SK-N-SH treated with all-trans-retinoic acid at 6 μM for 48 hours (cell line): ENCODE measurements at regions not wholly inside any gene's neighbourhood (a gene's known extent, or its start where the extent isn't known, plus 50 kb on each side); places are given as distances from the start of the nearest gene placed in this dataset.

Experiments
- ARNTL ChIP-seq: fragments of 450-650 bp; formaldehyde crosslinking; IDR thresholded peaks from 2 replicates; pipeline ENCODE4 v1.5.0; 2020; ENCODE audit warnings: low read depth, mild to moderate bottlenecking, moderate library complexity, borderline replicate concordance
- CSRNP3 ChIP-seq: fragments of 250-450 bp; sonication (Bioruptor Pico); IDR thresholded peaks from 2 replicates; pipeline ENCODE4 v1.5.1; 2021; ENCODE audit warnings: mild to moderate bottlenecking, moderate library complexity
- ESRRG ChIP-seq: fragments of 250-450 bp; sonication (Bioruptor Pico); IDR thresholded peaks from 2 replicates; pipeline ENCODE4 v1.6.1; 2021; ENCODE audit warnings: mild to moderate bottlenecking
- ISL1 ChIP-seq: fragments of 250-450 bp; sonication (Bioruptor Pico); IDR thresholded peaks from 2 replicates; pipeline ENCODE4 v2.1.2; 2022; ENCODE audit warnings: mild to moderate bottlenecking, moderate library complexity
- OSR1 ChIP-seq: fragments of 250-450 bp; sonication (Bioruptor Pico); IDR thresholded peaks from 2 replicates; pipeline ENCODE4 v1.8.0; 2022; ENCODE audit warnings: moderate library complexity, mild to moderate bottlenecking, inconsistent platforms
- PATZ1 ChIP-seq: fragments of 250-450 bp; sonication (Bioruptor Pico); IDR thresholded peaks from 2 replicates; pipeline ENCODE4 v1.8.0; 2020; ENCODE audit warnings: mild to moderate bottlenecking, moderate library complexity, borderline replicate concordance
- PPARA ChIP-seq: fragments of 250-450 bp; sonication (Bioruptor Pico); IDR thresholded peaks from 2 replicates; pipeline ENCODE4 v1.5.0; 2020; ENCODE audit warnings: mild to moderate bottlenecking, borderline replicate concordance
- RARB ChIP-seq: fragments of 250-450 bp; sonication (Bioruptor Pico); IDR thresholded peaks from 2 replicates; pipeline ENCODE4 v1.8.0; 2021; ENCODE audit warnings: mild to moderate bottlenecking, moderate library complexity
- TSHZ2 ChIP-seq: fragments of 250-450 bp; sonication (Bioruptor Pico); IDR thresholded peaks from 2 replicates; pipeline ENCODE4 v1.5.0; 2020; ENCODE audit warnings: mild to moderate bottlenecking, moderate library complexity
- ZC3H10 ChIP-seq: fragments of 250-450 bp; sonication (Bioruptor Pico); IDR thresholded peaks from 2 replicates; pipeline ENCODE4 v1.5.1; 2021; ENCODE audit warnings: mild to moderate bottlenecking, moderate library complexity
- ZFP3 ChIP-seq: fragments of 250-450 bp; sonication (Bioruptor Pico); IDR thresholded peaks from 2 replicates; pipeline ENCODE4 v1.5.0; 2020; ENCODE audit warnings: mild to moderate bottlenecking, moderate library complexity
- ZFP30 ChIP-seq: fragments of 450-650 bp; formaldehyde crosslinking; IDR thresholded peaks from 2 replicates; pipeline ENCODE4 v1.5.0; 2022; ENCODE audit warnings: mild to moderate bottlenecking, moderate library complexity
- ZNF8 ChIP-seq: fragments of 450-650 bp; formaldehyde crosslinking; IDR thresholded peaks from 2 replicates; pipeline ENCODE4 v1.5.0; 2020; ENCODE audit warnings: mild to moderate bottlenecking, moderate library complexity

DNA sequence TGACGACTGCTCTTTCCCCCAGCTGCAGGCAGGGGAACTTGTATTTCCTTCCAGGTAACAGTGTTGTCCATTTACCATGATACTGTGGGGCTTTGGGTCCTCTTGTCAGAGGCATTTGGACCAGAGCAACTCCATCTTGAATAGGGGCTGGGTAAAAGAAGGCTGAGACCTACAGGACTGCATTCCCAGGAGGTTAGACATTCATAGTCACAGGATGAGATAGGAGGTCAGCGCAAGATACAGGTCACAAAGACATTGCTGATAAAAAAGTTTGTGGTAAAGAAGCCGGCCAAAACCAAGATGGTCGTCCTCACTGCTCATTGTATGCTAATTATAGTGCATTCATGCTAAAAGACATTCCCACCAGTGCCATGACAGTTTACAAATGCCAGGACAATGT, 249.5 kb downstream of the SLC4A3 start:
- no peak for TF ChIP-seq TSHZ2
- no peak for TF ChIP-seq PATZ1 (CRISPR knock-in tag)
- no peak for TF ChIP-seq ZNF8 (CRISPR knock-in tag)
- no peak for TF ChIP-seq ARNTL (CRISPR knock-in tag)
- no peak for TF ChIP-seq ZFP30 (CRISPR knock-in tag)
- no peak for TF ChIP-seq ISL1 (CRISPR knock-in tag)
- TF ChIP-seq RARB (CRISPR knock-in tag), result no peak
- TF ChIP-seq ZC3H10 (CRISPR knock-in tag), result no peak
- no peak for TF ChIP-seq ZFP3 (CRISPR knock-in tag)
- TF ChIP-seq OSR1 (CRISPR knock-in tag), result no peak
- no peak for TF ChIP-seq ESRRG
- TF ChIP-seq PPARA (CRISPR knock-in tag), result no peak
- no peak for TF ChIP-seq CSRNP3
